ENCODE measurements at regions not wholly inside any gene's neighbourhood (a gene's known extent, or its start where the extent isn't known, plus 50 kb on each side); places are given as distances from the start of the nearest gene placed in this dataset.

DNA sequence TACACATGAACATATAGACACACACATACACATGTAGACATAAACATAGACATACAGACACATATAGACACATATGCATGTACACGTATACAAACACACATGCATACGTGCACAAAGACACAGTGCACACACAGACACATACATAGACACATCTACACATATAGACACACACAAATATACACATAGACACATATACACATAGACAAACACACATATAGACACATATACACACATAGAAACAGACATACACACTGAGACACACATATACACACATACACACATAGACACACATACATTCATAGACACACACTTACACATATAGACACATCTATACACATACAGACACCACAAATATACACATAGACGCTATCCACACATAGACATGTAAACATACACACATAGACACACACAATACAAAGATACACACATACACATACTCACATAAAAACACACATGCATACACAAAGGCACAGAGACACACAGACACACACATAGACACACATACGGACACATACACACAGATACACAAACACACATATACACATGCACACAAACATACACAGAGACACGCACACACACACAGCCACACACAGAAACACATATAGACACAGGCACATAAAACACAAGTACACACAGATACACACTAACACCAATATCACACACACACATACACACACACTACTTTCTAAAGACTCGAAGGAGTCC is 254.0 kb downstream of the TSHZ3 start:
- DNase-seq: no peak

DNA sequence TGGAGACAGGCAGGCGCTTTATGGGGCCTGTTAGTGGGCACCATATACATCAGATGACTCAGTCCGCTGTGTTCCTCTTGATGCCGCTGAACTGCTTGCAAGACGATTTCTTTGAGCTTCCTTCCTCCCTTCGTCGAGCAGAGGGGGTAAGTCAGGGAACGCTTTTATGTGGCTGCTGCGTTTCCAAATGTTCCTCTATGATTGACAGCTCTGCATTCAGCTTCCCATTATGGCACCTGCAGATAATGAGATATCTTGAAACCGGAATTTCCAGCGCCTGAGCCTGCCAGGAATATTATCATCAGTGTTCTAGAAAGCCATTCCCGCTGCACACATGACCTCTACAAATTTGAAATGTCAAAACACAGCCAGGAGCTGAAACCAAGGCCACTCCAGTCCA is 257.0 kb downstream of the TSHZ3 start:
- peak in 4 of 58 donors; percentile 9 to 26 (median 16) for DNase-seq

DNA sequence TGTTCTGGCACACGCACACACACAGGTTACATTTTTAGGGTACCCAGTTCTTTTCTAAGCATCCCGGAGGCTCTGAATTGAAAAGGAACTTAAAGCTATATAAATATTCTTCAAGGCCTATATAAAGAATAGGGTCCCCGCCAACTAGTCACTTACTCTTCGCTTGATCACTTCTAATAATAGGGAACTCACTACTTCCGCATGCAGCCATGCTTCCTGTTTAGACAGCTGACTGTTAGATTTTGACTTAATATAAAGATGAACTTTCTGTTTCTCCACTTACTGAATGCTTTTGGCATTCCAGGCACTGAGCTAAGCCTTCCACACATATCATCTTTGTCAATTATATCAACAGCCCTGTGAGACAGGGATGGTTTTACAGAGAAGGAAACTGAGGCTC is 259.6 kb downstream of the TSHZ3 start:
- no peak for DNase-seq

DNA sequence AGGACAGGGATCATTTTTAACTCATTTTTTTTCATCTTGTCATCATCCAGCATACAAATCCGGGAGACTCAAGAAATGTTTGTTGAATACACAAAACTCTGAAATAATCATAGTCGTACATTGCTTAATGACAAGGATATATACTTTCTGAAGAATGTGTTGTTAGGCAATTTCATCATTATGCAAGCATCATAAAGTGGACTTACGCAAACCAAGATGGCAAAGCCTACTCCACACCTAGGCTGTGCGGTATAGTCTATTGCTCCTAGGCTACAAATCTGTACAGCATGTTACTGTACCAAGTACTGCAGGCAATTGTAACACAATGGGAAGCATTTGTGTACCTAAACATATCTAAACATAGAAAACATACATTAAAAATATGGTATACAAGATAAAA is 264.1 kb downstream of the TSHZ3 start:
- no peak for DNase-seq

DNA sequence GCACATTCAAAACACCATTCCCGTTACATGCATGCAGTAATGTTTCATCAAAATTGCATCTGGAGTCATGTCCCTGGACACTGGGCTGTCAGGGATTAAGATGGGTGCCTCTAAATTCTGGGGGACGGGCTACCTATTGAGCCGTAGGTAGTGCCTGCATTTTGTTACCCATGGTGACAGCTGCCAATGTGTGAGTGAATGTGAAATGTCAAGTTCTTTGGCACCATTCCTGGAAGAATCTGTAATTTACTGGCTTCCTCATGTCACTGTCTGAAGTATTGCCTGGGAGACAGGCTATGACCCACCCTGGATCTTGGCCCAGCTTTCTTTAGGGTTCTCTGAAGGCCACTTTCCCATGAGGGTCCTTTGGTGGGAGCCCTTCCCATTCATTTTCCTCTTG is 266.1 kb downstream of the TSHZ3 start:
- no peak for DNase-seq

DNA sequence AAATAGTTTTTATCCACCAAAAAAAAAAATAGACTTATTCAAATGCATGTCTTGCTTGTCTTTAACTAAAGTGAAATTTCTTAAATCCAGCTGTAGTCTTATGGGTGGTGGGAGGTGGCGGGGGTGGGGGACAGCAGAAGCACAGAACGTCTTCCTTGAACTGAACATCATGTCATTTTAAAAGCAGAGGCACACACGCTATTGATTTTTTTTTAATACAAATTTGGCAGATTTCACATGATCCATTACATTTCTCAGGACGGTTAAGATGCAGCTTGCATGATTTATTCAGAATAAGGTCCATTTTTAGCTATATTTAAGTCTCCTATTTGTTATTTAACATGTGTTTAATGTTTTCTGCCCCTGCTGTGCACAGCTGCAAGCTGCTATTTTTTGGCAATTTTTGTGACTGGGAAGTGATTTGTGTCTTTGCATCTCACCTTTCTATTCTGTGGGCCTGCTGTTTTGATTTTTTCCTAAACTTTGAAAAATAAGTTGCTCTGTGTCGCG is 274.0 kb downstream of the TSHZ3 start:
- DNase-seq: no peak

DNA sequence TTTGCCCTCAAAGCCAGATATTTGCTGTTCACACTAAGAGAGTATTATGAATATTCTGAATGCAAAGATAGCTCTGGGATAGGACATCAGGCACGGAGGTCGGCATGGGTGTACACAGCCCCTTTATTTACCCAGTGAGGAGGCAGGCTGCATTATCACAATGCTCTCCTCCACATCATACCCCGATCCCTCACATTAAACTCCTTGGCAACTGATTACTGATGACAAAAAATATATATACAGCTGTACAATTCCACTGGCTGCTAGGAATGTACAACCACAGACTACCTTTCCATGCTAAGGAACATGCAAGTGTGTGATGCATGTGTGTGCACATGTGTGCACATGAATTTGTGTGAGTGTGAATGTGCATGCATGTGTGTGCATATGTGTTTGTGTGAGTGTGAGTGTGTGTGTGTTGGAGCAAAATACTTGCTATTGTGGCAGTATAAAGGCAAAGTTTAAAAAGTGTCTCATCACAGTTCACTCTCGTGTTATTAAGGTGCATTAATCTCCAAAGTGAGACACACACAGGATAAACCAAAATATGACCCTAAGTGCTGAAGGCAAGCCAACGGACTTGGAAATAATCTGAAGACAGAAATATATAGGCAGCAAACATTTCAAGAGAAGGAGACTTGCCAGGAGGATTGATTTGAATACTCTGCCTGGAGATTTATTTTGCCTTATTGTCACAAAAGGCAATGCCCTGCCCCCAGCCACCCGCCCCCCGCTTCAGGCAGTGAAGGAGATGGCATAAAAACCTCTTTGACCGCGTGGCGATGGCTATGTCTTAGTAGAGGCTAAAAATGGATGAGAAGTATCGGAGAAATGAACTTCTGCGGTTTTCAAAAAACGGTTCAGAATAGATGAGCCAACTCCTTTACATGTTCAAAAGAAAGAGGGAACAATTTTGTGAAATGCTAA is 274.8 kb downstream of the TSHZ3 start:
- no peak for DNase-seq

DNA sequence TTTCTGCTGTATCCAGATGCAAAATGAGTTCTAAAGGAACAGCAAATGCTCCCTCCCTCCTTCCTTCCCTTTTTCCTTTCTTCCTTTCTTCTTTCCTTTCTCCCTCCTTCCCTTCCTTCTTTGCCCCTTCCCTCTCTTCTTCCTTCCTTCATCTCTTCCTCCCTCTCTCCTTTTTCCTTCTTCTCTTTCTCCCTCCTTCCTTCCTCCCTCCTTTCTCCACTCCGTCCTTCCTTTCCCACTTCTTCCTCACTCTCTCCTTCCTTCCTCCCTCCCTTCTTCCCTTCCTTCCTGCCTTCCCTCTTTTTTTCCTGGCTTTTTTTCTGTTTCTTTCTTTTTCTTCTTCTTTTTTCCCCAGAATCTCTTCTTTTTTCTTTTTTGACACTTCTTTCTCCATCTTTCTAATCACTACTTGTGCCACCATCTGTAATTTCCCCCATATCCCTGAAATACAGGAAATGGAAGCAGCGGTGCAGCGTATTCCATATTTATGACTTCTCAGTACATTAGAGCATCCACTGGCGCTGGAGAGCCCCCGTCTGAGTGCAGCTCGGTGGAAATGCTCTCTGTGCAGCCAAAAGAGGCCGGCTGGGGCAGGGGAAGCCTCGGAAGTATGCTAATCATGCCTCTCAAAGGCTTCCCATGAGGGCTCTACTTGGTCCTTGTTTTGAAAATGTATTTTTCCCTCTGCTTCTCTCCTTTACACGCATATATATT is 275.6 kb downstream of the TSHZ3 start:
- DNase-seq: no peak

DNA sequence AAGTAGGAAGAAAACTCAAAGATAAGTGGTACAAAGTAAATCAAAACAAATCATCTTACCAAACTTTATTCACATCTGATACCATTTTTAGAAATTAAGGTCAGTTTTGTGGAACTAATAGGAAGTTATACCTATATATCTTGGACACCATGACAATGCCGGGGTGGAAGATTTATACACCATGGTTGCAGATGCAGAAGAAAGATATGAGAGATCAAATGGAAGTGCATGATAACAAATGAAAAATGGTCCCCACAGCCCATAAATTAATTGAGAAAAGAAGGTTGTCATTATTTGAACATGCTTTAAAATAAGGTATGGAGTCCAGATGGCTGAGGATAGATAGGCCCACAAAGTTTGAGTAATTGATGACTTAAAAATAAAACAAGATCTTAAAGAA is 276.8 kb downstream of the TSHZ3 start:
- no peak for DNase-seq

DNA sequence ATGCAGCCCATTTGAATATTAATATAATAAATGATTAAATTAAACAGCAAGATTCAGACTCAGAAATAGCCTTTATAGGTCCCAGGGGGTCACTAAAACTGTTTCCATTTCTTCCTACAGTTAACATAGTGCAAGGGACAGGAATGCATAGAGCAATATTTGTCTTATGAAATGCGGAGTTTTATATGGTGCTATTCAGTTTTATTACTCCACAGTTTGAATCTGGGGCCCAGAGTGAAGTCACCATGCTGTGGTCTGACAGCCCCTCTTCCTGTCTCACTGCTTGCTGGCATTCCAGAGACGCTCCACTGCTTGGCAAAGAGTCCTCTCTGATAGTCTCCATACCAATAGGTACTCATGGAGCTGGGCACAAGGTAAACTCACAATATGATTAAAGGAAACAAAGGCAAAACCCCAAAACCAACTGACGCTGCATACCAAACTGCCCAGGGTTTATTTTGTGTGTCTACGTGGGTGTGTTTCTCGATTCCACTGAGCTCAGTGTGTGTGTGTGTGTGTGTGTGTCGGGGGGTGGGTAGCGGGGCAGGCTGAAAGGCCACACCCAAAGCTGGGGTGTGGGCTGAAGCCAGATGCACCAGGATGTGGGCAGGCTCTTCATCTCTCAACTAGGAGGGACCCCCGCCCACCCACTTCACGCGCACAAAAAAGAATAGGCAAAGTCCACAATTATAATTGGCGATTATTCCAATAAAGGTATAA is 277.9 kb downstream of the TSHZ3 start:
- no peak for DNase-seq

DNA sequence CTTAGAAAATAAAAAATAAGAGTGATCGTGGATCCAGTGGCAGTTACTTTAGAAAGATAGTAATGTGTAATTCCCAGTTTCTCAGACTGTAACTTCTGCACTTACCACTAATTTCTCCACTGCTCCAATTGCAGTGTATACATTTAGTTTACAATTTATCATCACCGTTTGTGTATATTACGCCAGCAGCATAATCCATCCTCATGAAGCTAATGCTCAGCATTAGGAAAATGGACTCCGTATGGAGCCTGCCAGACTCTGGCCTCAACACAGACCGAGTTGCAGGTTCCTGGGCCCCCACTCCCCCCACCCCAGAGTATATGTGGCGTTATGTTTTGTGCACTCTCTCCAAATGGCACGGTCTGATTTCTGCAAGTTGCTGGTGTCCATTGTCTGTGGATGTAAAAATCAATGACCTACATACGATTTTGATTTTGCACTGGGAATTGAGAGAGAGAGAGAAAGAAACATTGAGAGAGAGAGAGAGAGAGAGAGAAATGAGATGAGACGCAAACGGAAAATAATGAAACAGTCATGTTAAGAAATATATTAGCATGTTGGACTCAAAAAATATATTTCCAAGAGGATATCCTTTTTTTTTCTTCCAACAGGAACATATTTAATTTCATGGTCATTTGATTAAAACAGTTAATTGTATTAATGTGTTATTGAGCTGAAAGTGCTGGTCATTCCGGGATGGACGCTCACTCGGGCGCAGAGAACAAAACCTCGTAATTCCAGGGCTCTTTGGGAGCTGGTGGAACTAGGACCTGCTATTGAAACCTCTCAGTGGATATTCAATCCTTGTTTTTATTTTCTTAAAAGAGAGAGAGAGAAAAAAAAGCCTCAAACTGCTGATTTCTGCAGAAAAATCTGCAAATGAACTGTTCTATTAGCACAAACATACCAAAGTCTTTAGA is 278.8 kb downstream of the TSHZ3 start:
- DNase-seq: no peak

DNA sequence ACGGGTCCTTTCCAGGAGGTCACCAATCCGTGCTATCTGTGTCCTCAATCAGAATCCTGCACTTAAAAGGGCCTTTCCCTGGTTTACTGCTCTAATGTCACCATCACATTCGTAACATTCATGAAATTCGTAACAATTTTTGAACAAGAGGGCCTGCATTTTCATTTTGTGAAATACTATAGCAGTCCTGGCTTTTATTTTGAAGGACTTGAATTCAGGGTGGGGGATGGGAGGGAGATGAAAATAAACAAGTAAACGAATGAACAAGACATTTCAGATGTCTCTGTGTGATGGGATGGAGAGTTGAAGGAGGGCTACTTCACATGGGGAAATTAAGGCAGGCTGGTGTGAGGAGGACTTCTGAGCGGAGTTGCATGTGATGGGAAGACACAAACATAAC is 281.0 kb downstream of the TSHZ3 start:
- no peak for DNase-seq

DNA sequence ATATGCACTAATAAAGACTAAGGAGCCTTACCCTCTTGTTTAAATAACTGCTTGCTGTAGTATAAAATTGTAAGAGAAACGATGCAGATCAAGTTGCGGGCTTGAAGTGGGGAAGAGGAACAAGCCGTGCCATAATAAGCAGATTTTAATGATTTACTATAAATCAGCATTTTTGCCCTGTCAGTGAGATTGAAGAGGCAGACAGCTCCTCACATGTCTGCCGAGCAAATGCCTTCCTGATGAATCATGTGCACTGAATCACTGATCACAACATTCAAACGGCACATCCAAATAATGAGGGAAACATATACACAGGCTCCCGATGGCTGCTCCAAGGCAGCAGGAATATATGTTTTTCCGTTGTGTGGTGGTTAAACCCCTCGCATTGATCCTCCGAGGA is 282.9 kb downstream of the TSHZ3 start:
- no peak for DNase-seq

DNA sequence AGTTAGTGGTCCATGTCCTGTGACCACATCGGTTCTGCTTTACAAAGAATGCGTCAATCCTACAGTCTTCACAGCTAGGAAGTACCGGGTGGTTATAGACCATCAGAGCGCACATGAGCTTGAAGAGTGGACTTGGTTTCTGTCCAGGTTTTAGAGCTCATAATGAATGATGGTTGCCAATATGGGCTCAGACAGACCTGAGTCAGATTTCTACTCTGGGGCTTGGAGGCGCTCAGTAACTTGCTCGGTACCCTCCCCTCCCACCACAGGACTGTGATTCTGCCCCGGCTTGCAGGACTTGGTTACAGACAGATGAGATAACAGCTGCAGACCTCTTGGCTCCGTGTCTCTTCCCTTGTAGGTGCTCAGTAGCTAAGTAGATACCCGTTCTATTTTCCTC is 284.7 kb downstream of the TSHZ3 start:
- no peak for DNase-seq

DNA sequence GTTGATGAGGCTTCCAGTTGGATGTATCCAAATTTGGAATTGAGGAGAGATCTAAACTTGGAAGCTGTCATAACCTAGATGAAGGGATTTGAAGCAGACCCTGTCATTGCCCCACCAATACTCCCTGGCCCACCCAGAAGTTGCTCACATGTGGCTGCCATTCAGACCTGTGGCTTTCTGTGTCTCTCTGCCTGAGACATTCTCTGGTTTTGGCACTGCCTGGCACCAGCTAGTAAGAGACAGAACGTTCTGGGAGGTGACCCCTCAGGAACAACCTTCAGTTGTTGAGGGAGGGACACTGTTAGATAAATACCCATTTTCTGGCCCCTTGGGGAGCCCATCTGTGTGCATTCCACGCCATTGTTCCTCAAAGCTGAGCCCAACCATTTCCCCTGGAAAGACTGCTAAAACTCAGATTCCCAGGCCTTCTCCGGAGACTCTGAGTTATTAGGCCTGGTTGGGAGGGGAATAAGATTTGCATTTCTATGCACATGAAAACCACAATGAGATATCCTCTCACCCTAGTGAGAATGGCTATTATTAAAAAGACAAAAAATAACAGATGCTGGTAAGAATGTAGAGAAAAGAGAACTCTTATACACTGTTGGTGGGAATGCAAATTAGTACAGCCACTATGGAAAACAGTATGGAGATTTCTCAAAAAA is 290.4 kb downstream of the TSHZ3 start:
- DNase-seq: no peak

DNA sequence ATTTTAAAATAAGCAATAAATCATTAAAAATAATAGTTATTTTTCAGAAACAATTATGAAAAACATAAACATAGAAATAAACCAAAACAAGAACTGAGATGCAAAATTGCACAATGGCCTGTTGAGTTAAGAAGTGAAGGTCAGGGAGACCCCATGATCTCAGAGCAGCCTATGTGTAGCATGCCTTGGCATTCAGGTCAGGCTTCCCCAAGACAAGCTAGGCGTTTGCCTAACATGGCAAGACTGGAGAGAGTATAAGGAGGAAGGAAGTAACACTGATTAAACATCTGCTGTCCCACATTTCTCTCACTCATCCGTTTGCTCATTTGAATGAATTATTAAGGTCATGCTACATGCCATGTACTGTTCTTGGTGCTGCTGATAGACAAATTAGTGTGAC is 291.8 kb downstream of the TSHZ3 start:
- no peak for DNase-seq

DNA sequence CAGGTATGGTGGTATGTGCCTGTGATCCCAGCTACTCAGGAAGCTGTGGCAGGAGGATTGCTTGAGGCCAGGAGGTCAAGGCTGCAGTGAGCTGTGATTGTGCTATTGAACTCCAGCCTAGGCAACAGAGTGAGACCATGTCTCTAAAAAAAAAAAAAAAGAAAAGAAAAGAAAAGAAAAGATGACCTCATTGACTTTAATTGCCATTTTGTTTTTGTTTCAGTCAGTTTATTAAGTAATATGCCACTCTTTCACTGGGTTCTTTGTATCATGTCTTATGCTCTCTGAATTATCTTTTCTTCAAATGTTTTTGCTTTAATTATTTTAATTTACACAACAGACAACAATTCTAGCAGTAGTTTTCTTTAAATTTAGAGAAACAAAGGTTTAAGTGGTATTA is 293.8 kb downstream of the TSHZ3 start:
- no peak for DNase-seq

DNA sequence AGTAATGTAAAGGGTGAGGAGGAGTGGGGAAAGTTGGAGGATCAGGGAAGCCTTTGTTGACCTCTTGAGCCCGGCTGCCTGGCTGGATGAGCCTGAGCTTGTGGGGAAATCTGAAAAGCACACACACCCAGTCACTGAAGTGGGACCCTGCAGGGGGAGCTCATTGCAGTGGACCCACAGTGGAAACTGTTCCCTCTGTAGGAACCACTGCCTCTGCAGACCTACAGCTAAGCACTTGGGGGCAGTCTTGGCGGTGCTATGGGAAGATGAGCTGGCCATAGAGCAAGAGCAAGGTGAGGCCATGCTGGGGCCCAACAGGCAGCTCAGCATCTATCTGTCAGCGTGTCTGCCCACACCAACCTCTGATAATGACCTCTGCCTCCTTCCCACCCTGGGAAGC is 294.8 kb downstream of the TSHZ3 start:
- no peak for DNase-seq

DNA sequence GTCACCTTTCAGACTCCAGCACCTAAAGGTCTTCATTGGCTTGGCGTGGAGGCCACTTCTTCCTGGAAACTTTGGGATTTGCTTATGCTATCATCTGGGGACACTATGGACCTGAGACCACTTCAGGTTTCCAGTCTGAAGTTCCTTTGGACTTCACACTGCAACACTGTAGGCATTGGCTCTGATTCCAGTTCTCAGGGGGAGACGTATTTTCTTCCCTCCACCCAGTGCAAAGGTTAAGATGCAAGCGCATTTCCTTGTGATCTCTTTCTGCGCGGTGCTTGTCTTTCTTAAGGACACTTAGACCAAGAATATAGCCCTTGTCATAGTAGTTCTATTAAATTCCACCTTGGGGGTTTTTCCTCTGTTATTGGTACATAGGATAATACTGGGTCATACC is 299.8 kb downstream of the TSHZ3 start:
- DNase-seq: no peak

DNA sequence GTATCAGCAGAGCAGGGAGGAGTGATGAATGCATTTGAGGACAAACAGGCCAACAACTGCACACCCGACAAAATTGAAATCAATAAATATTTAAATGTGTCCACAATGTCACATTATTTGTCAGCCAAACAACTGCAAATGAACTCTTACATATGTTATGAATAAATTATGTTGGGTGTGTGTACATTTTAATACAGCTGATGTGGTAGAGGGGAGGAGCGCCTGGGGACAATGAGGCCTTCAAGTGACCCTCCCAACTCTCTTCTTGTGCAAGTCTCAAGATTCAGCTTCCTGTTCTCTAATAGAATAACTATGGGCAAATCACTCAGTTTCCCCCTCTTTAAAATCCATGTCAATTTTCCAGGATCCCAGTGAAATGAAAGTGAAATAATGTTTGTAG is 303.2 kb downstream of the TSHZ3 start:
- DNase-seq: no peak
